GM23248 (cell line): ENCODE measurements at regions not wholly inside any gene's neighbourhood (a gene's known extent, or its start where the extent isn't known, plus 50 kb on each side); places are given as distances from the start of the nearest gene placed in this dataset.

ENCODE experiments used
- DNase-seq: peaks from one replicate; pipeline ENCODE4 v3.0.0-alpha.2; 2015
- H2AFZ ChIP-seq: fragments of 200-600 bp; sonication (generic); 2 replicates; pipeline ENCODE4 v1.6.1; 2016; ENCODE audit warnings: antibody characterized with exemption
- H3F3A ChIP-seq: fragments of 200-600 bp; sonication (generic); 2 replicates; pipeline ENCODE4 v1.6.1; 2016; ENCODE audit warnings: mild to moderate bottlenecking, antibody characterized with exemption, mixed run types; ENCODE audit not compliant: insufficient read depth
- H3K27ac ChIP-seq: fragments of 200-600 bp; sonication (generic); 2 replicates; pipeline ENCODE4 v1.5.1; 2016; ENCODE audit warnings: mild to moderate bottlenecking
- H3K27me3 ChIP-seq: fragments of 200-600 bp; sonication (generic); replicated peaks from 2 replicates; pipeline ENCODE4 v1.6.1; 2016; ENCODE audit warnings: mild to moderate bottlenecking; ENCODE audit not compliant: insufficient read depth
- H3K36me3 ChIP-seq: fragments of 200-600 bp; sonication (generic); 2 replicates; pipeline ENCODE4 v1.6.1; 2016; ENCODE audit warnings: low read depth, mild to moderate bottlenecking
- H3K4me1 ChIP-seq: fragments of 200-600 bp; sonication (generic); 2 replicates; pipeline ENCODE4 v1.6.1; 2016; ENCODE audit warnings: mild to moderate bottlenecking; ENCODE audit not compliant: insufficient read depth
- H3K4me2 ChIP-seq: fragments of 200-600 bp; sonication (generic); one replicate; pipeline ENCODE4 v1.6.1; 2016; ENCODE audit warnings: mild to moderate bottlenecking; ENCODE audit not compliant: unreplicated experiment
- H3K4me3 ChIP-seq: fragments of 200-600 bp; sonication (generic); 2 replicates; pipeline ENCODE4 v1.5.1; 2016; ENCODE audit warnings: mild to moderate bottlenecking
- H3K79me2 ChIP-seq: fragments of 200-600 bp; sonication (generic); 2 replicates; pipeline ENCODE4 v1.6.1; 2016; ENCODE audit warnings: mild to moderate bottlenecking; ENCODE audit not compliant: insufficient read depth
- H3K9ac ChIP-seq: fragments of 200-600 bp; sonication (generic); 2 replicates; pipeline ENCODE4 v1.6.1; 2016; ENCODE audit warnings: mild to moderate bottlenecking
- H3K9me2 ChIP-seq: fragments of 200-600 bp; sonication (generic); 2 replicates; pipeline ENCODE4 v1.6.1; 2016; ENCODE audit warnings: mixed run types, mild to moderate bottlenecking, moderate library complexity; ENCODE audit not compliant: insufficient read depth
- H3K9me3 ChIP-seq: fragments of 200-600 bp; sonication (generic); one replicate; pipeline ENCODE4 v1.6.1; 2017; ENCODE audit warnings: low read depth
- H4K20me1 ChIP-seq: fragments of 200-600 bp; sonication (generic); 2 replicates; pipeline ENCODE4 v1.6.0; 2016; ENCODE audit not compliant: insufficient read depth
- EZH2 ChIP-seq: fragments of 200-600 bp; sonication (generic); IDR thresholded peaks from 2 replicates; pipeline ENCODE4 v1.6.1; 2018; ENCODE audit warnings: antibody characterized with exemption, mild to moderate bottlenecking; ENCODE audit not compliant: insufficient read depth, poor library complexity, severe bottlenecking
- EZH2phosphoT487 ChIP-seq: fragments of 200-600 bp; sonication (generic); IDR thresholded peaks from 2 replicates; pipeline ENCODE4 v1.6.1; 2018; ENCODE audit warnings: antibody characterized with exemption, moderate library complexity, mild to moderate bottlenecking, low read depth; ENCODE audit not compliant: insufficient read depth
- WGBS, 2 experiments: methylation state at CpG; one replicate each; pipeline ENCODE4 v1.1.6; 2015 to 2017; ENCODE audit warnings: low lambda C conversion rate in 2 of 2, low coverage in 1 of 2; ENCODE audit errors: missing lambda C conversion rate in 2 of 2; 5-methylcytosine and 5-hydroxymethylcytosine counted together
- in situ Hi-C: fragments of 300-500 bp; cut with MboI; formaldehyde crosslinking; loops from 2 replicates; pipeline ENCODE4 v1.15.0; 2020

DNA sequence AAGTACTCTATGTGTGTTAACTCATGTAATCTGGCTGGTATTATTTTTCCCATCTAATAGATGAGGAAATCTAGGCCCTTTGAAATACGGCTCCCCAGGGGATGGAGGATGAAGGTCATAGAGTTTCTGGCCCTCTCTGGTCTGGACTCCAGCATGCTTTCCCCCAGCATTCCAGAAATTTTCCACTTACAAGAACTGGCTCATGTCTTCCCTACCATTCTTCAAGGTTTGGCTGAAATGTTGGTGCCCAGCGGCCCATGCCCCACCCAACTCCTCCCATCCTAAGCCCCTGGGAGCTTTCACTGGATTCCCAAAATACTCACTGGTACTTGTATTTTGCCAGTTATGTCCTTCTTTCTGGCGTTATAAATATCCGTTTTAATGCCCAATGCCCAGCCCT, 237.5 kb upstream of the NLRP1 start:
- Histone ChIP-seq H3K36me3 (no peaks in the 10 kb centered on the region), H3K27ac (no peak overlapping the region), H3K9me3 (no peaks in the 10 kb centered on the region), H3F3A (no peaks in the 10 kb centered on the region), H3K27me3 (no peaks in the 10 kb centered on the region), H3K4me1 (no peaks in the 10 kb centered on the region), H2AFZ (no peak overlapping the region), H3K9ac (no peak overlapping the region), H3K79me2 (no peaks in the 10 kb centered on the region), H3K4me3 (no peak overlapping the region), H3K4me2 (no peak overlapping the region), H4K20me1 (no peaks in the 10 kb centered on the region), H3K9me2 (no peaks in the 10 kb centered on the region)
- DNase-seq, result no peak
- no peak for TF ChIP-seq EZH2phosphoT487
- TF ChIP-seq EZH2, result no peak
- 25 to 29% methylated on average over 4 of the region's 4 CpGs for WGBS, 2 experiments
- in situ Hi-C loops, result no loop called here

GRCh38 chr17:5822281-5823060, 238.2 kb upstream of the NLRP1 start:
- 39% methylated on average over 16 of the region's 16 CpGs for WGBS, 2 experiments
- TF ChIP-seq EZH2phosphoT487 (no peak), EZH2 (no peak)
- H3K9me2 ChIP-seq, result no peaks in the 10 kb centered on the region
- H3K36me3 ChIP-seq, result no peaks in the 10 kb centered on the region
- no peak overlapping the region for H3K4me2 ChIP-seq
- no peak overlapping the region for H3K4me3 ChIP-seq
- H3K79me2 ChIP-seq, result no peaks in the 10 kb centered on the region
- no peak overlapping the region for H2AFZ ChIP-seq
- no peaks in the 10 kb centered on the region for H3K9me3 ChIP-seq
- no peak for DNase-seq
- H3K4me1 ChIP-seq, result no peaks in the 10 kb centered on the region
- no peaks in the 10 kb centered on the region for H4K20me1 ChIP-seq
- in situ Hi-C loops, result no loop called here
- H3F3A ChIP-seq, result no peaks in the 10 kb centered on the region
- H3K9ac ChIP-seq, result no peak overlapping the region
- H3K27ac ChIP-seq, result no peak overlapping the region
- H3K27me3 ChIP-seq, result no peaks in the 10 kb centered on the region

DNA sequence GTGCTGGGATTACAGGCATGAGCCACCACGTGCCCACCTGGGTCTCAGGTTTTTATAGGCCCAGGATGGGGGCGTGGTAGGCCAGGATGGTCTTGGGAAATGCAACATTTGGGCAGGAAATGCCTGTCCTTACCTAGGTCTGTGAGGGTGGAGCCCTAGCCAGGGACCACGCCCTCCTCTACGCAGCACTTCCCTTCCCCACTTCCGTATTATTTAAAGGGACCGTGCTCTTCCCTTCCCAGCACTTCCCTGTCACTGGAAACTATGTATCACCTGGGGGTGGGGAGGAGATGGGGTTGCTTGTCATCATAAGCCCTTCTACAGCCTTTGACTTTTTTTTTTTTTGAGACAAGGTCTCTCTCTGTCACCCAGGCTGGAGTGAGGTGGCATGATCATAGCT, 238.9 kb upstream of the NLRP1 start:
- no peaks in the 10 kb centered on the region for H3K27me3 ChIP-seq
- no peak overlapping the region for H3K9ac ChIP-seq
- no peaks in the 10 kb centered on the region for H3K4me1 ChIP-seq
- no peaks in the 10 kb centered on the region for H4K20me1 ChIP-seq
- no peak overlapping the region for H3K4me2 ChIP-seq
- no peak for DNase-seq
- H3K27ac ChIP-seq, result no peak overlapping the region
- H3K9me3 ChIP-seq, result no peaks in the 10 kb centered on the region
- H2AFZ ChIP-seq, result no peak overlapping the region
- no peaks in the 10 kb centered on the region for H3K9me2 ChIP-seq
- no peaks in the 10 kb centered on the region for H3F3A ChIP-seq
- H3K79me2 ChIP-seq, result no peaks in the 10 kb centered on the region
- H3K36me3 ChIP-seq, result no peaks in the 10 kb centered on the region
- in situ Hi-C loops, result no loop called here
- TF ChIP-seq EZH2 (no peak), EZH2phosphoT487 (no peak)
- no peak overlapping the region for H3K4me3 ChIP-seq
- WGBS, 2 experiments, result 23 to 27% methylated on average over 6 of the region's 6 CpGs

DNA sequence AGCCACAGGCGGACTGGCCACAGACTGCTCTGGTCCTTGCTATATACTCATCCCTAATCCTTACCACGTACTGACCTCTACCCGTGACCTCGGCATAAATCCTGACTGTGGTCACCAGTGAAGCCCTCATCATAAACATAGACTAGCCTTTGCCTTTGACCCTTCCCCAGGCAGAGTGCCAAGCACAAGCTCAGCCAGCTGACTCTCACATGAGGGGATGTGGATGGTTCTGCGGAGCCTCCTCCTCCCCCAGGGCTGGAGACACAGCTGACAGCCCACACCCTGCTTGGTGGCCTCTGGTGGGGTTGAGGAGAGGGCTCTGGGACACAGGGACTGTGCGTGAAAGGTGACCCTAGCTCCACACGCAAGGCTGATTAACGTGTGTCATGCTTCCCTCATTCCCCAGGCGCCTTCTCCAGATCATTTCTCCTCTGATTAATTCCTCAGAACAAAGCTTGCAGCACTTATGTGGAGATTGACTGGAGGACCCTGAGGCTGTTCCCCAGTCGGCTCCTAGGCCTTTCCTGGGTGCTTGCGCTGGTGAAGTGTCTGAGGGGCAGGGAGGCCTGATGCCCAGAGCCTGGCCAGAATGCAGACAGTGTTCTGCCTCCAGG, 241.5 kb upstream of the NLRP1 start:
- no peaks in the 10 kb centered on the region for H3K79me2 ChIP-seq
- in situ Hi-C loops, result no loop called here
- 23 to 29% methylated on average over 11 of the region's 11 CpGs for WGBS, 2 experiments
- no peak overlapping the region for H3K27ac ChIP-seq
- H3K9ac ChIP-seq, result no peak overlapping the region
- no peak overlapping the region for H3K4me3 ChIP-seq
- DNase-seq, result no peak
- H3K4me1 ChIP-seq, result no peaks in the 10 kb centered on the region
- H3K36me3 ChIP-seq, result no peaks in the 10 kb centered on the region
- no peaks in the 10 kb centered on the region for H3K9me3 ChIP-seq
- no peaks in the 10 kb centered on the region for H3K27me3 ChIP-seq
- no peaks in the 10 kb centered on the region for H3F3A ChIP-seq
- H3K9me2 ChIP-seq, result no peaks in the 10 kb centered on the region
- TF ChIP-seq EZH2 (no peak), EZH2phosphoT487 (no peak)
- no peak overlapping the region for H3K4me2 ChIP-seq
- H4K20me1 ChIP-seq, result no peaks in the 10 kb centered on the region
- H2AFZ ChIP-seq, result no peak overlapping the region

DNA sequence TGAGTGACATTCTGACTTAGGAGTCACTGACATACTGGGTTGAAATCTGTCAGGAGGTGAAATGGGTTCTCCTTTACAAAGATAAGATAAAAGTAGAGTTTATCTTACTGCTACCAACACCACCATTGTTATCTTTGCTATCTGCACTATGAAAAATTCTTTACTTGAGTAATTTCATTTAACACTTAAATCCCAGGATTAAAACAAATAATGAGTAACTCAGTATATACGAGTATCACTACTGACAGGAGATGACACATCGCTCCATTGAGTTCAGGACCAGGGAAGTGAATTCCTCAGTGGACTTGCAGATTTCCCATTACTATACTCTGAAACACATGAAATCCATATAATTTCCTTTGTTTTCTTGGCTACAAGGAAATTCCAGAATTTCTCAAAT, 242.1 kb upstream of the NLRP1 start:
- H3K27ac ChIP-seq, result no peak overlapping the region
- 30 to 39% methylated on average over 2 of the region's 2 CpGs for WGBS, 2 experiments
- H4K20me1 ChIP-seq, result no peaks in the 10 kb centered on the region
- no peaks in the 10 kb centered on the region for H3K9me2 ChIP-seq
- DNase-seq, result no peak
- H3K4me1 ChIP-seq, result no peaks in the 10 kb centered on the region
- H3K4me2 ChIP-seq, result no peak overlapping the region
- H3K9ac ChIP-seq, result no peak overlapping the region
- no peak overlapping the region for H3K4me3 ChIP-seq
- no peaks in the 10 kb centered on the region for H3K79me2 ChIP-seq
- no peaks in the 10 kb centered on the region for H3F3A ChIP-seq
- TF ChIP-seq EZH2phosphoT487 (no peak), EZH2 (no peak)
- H3K9me3 ChIP-seq, result no peaks in the 10 kb centered on the region
- no peaks in the 10 kb centered on the region for H3K36me3 ChIP-seq
- in situ Hi-C loops, result no loop called here
- H3K27me3 ChIP-seq, result no peaks in the 10 kb centered on the region
- no peak overlapping the region for H2AFZ ChIP-seq
